HG03378 (cell line): ENCODE measurements at regions not wholly inside any gene's neighbourhood (a gene's known extent, or its start where the extent isn't known, plus 50 kb on each side); places are given as distances from the start of the nearest gene placed in this dataset.
"Not testable (repeated sequence)": the region's sequence is repeated elsewhere in the genome, so short reads cannot be mapped to it uniquely, and the experiment has no call there.

Experiments
- ATAC-seq: cut with Tn5 transposase; IDR thresholded peaks from one replicate; pipeline ENCODE4 v1.9.1; 2021; ENCODE audit warnings: mild to moderate bottlenecking, moderate library complexity; ENCODE audit not compliant: unreplicated experiment

DNA sequence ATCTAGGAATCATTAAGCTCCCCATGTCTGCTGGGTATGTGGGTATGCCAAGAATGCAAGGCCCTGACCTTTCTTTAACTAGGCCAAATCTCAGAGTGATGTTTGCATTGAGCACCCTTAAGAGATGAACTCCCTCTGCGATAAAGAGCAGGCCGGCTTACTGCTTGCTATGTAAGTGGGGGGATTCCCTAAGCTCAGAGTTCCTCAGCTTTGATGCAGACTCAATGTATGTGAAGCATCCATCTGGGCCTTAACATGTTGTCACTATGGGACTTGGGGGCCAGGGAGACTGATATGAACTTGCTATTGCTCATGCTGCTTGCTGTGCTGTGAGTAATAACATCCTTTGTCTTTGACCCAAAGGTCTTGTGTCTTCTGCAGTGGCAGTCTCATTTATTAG is 149.7 kb downstream of the C12orf75 start:
- ATAC-seq: no peak

DNA sequence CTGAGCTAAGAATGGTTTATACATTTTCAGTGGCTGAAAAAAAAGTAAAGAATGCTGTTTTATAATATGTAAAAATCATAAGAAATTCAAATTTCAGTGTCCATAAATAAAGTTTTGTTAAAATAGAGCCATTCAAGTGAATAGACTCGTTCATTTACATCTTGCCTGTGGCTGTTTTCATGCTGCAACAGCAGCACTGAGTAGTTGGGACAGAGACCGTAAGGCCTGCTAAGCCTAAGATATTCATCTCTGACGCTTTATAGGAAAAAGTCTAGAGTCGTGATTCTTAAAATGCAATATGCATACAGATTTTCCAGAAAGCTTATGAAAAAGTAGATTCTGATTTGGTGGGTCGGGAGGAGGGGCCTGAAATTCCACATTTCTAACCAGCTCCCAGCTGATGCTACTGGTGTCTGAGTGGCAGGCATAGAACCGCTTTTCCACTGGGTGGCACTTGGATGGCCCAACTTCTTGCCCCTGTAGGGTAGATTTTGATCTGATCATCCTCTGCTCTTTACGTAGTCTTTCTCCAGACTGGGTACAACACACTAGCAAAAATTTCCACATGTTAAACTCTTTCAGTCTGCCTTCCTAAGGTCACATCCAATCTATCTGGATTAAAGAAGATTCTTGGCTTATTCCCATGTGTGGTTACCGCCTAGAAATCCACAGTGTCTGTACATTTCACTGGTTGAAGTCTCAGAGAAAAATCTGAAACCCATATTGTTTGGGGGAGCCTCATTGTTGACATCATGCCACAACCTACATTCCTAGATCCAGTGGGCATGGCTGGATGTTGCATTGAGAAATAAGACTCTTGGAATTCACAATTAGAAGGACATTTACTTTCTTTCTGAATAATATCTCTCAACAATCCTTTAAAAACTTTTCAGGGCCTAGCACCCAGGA is 151.2 kb downstream of the C12orf75 start:
- ATAC-seq: no peak

DNA sequence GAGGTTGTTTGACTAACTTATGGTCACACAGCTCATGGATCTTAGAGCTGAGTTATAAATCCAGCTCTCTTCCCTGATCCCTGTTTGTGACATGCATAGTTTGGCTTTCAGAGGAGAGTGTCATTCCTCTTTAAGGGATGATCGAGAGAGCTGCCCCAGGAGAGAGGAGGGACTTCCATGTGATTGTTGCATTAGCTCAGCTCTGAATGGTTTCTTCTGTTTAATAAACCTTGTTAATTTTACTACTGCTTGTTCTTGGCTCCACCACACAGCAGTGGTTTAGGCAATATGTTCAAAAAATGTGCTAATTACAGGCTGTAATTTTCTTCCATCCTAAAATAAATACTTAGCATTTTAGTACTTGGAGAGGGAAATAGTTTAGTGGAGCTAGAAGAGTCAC is 152.5 kb downstream of the C12orf75 start:
- no peak for ATAC-seq

DNA sequence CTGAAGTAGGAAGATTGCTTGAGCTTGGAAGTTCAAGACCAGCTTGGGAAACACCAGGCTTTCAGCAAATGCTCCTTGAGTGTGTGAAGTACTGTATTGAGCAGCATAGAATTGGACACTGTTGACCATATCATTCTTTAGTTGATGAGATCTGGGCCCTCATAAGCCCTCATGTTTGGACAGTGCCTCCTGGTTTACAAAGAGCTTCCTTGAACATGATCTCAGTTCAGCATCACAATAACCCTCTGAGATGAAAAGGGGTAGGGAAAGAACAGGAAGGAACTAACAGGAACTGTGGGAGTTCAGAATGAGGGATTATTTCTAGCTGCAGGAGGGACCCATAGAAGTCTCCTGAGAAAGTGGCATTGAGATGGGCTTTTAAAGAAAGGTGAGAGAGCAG is 153.2 kb downstream of the C12orf75 start:
- ATAC-seq: no peak

DNA sequence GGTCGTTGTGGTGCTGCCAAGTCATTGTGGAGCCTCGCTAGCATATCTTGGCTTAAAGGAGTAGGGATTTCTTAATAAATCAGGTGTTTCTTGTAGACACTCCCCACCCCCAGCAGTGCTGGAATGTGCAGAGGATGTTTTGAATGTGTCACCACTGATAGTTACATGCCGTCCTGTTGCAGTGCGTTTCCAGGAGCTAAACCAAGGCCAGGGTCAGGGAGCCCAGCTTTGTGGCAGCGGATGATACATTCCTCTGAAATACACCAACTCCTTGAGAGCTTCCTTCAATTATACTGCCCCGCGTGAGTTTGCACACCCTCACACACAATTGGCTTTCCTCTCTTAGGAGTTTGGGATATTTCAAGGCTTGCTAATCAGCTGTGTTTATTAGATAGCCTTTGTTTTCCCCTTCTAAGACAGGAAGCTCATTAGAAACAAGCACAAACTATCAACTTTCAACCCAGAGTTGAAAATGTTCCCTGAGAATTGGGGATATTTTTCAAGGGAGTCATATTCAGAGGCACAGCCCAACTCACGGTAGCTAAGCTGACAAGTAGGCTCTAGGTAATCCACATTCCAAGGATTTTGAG is 154.9 kb downstream of the C12orf75 start:
- ATAC-seq: no peak

DNA sequence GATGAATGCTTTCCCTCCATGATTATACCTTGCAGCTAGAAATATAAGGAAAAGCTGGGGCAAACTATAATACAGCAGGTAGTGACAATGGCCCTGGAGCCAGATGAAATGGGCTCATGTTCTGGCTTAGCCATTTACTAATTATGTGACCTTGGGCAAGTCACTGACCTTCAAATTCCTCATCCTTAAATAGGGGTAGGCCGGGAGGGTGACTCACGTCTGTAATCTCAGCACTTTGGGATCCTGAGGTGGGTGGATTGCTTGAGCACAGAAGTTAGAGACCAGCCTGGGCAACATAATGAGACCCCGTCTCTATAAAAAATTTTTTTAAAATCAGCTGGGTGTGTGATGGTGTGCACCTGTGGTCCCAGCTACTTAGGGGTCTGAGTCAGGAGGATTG is 155.4 kb downstream of the C12orf75 start:
- ATAC-seq: no peak

DNA sequence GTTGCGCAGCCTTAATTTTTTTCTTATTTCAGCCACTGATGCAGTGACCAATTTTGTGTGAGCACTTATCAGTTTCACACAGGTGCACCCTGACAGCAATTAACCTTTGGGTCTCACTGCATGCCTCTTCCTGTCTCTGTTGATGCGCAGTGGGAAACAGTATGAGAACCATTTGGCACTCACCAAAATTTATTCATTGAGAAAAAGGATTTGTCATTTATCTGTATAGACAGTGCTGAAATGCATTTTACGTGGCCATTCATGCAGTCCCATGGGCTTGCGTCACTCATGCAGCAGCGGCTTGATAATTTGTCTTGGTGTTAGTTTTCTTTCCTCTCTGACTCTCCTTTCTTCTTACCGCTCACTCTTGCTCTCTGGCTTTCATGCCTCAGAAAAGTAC is 157.5 kb downstream of the C12orf75 start:
- ATAC-seq: no peak

DNA sequence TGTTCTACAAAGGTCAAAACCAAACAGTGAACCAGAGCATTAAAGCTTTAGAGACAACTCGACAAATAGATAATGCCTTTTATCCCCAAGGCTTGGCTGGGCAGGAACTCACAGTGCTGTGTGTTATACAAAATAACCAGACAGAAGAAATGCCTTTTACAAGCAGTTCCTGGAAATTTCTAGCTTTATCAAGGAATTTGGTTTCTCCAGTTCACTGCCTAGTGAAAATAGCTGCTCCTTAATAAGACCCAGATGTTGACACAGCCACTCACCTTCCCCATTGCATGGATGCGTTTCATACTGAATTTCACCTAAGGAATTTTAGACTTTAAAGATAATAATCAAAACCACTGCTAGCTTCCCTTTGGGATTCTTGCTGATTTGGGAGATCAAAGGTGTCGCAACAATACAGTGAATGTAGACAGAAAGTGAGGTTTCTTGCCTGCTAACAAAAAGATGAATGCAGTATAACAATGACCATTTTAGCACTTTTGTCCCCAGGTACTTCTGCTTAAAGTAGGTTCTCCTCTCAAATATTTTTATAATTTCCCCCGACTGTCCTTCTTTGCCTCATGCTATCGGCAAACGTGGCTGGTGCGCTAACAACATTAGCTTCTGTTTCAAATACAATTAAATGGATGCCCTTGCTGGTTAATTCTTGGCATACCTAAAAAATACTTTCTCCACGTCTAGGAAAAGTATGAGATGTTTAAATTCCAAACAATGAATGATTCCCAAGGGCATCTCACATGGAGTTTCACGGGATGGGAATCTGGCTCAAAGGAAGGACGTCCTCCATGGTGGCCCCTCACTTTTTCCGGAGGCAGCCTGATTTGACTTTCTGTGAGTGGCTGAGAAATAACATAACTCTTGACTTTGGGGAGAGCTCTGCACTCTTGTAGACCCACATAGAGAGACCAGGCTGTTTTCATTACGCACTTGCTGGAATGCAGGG is 162.4 kb downstream of the C12orf75 start:
- no peak for ATAC-seq

DNA sequence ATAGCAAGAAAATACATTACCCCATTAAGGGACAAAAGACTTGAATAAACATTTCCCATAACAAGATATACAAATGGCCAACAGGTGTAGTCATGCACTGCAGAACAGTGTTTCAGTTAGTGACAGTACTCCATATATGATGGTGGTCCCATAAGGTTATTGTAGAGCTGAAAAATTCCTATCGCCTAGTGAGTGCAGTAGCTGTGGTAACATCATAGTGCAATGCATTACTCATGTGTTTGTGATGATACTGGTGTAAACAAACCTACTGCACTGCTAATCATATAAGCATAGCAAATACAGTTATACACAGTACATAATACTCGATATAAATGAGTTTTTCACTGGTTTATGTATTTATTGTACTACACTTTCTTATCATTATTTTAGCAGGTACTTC is 168.7 kb downstream of the C12orf75 start:
- ATAC-seq: no peak

DNA sequence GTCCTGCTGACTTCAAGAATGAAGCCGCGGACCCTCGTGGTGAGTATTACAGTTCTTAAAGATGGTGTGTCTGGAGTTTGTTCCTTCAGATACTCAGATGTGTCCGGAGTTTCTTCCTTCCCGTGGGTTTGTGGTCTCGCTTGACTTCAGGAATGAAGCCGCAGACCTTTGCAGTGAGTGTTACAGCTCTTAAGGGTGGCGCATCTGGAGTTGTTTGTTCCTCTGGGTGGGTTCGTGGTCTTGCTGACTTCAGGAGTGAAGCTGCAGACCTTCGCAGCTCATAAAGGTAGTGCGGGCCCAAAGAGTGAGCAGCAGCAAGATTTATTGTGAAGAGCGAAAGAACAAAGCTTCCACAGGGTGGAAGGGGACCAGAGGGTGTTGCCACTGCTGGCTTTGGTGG is 170.2 kb downstream of the C12orf75 start:
- not testable (repeated sequence) for ATAC-seq

DNA sequence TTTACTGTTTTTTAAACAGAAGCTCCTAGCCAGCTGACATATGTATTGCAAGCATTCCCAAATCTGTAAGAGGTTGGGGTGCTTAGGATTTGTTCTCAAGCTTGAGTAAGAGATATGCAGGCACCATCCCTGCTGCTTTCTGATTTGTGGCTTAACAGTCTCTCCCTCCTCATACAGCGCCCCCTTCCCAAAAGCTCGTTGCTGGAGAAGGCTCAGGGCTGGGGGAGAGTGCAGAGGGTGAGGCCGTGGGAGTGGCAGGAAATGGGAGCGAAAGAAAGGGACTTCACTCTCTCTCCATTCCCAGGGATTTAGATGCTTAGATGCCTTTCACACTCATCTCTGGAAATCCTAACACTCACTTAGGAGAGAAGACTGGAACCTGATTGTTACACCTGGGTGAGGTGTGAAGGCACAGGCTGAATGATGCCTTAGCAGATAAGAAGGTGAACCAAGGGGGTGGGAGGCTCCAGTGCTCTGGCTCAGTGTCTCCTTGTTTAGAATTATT is 172.0 kb downstream of the C12orf75 start:
- ATAC-seq: no peak

DNA sequence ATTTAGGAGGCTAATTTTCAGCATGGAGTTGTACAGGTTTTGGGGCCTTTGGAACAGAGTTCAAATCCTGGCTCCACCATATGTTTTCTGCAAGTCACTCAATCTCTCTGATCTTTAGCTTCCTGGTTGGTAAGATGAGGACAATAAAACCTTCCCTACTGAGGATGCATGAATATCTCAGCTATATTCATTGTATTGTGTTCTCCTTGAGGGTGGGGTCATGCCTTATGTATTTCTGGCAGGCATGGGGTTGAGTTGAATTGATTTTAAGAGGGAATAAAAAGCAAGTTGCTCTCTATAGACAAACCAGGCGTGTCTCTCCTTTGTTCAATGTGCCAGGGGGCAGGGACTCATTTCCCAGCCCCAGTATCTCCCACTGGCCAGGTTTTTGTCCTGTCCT is 173.1 kb downstream of the C12orf75 start:
- ATAC-seq: no peak

DNA sequence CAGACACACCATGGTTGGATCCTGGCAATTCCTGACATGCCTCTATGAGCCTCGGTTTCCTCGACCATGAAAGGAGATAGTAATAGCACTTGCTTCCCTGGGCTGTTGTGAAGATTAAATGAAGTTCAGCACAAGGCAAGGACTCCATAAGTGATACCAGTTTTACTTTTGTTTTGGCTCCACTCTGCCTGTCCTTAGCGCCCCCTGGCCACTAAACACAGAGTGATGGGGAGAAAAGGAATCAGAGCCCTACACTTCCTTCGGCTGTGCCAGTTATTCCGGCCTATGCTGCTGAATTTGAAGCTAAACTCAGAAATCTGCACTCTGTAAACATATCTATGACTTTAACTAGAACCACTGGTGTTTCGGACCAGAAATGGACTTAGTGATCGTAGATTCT is 173.8 kb downstream of the C12orf75 start:
- no peak for ATAC-seq

DNA sequence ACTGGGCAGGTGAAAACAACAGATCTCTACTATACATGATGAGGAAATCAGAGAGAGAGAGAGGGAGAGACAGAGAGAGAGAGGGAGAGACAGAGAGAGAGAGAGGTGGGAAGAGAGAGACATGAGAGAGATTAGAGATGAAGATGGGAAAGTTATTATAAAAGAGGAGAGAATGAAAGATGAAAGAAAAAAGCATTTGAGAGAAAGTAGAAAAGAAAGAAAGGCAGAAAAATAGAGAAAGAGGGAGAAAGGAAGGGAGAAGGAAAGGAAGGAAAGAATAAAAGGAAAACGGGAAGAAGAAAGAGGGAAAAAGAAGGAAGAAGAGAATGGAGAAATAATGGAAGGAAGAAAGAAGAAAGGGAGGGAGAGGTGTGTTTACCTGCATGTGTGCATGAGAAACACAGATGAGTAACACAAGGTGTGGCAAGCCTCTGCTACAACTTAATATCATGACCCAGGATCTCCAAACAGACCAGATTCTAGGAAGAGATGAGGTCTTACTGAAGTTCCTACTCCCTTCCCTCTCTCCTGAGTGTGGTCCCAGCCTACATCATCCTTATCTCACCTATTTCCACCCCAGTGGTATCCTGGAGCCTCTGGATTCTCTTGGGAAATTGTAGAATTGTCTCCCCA is 176.3 kb downstream of the C12orf75 start:
- ATAC-seq: no peak

DNA sequence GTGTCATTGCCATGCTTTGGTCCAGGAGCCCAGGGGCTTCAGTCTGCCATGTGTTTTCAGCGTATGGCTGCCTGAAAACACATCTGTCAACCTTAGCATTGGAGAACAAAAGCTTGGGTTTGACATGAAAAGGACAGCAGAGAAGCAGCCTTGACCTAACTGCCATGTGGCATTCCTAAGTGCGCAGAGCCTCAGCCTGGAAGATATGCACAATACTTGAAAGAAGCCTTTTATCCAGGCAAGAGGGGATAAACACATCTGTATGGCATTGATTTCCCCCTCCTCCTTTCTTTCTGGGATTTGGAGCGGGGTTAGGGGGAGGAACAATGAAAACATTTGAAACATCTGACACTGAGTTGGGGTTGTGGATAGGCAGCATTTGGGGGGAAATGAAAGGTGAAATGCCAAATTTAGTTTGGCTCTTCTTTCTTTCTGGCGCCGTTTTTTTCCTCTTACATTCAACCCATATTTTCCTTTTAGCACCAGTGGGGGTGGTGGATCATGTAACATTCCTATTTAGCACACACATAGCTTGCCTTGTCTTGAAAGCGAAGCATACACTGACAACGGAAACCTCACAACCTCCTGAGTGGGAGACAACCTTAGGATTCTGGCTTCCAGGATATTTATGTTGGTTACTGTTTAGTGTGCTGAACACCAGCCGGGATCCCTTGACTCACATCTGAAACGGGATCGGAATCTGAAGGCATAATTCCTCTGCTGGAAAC is 177.0 kb downstream of the C12orf75 start:
- no peak for ATAC-seq

DNA sequence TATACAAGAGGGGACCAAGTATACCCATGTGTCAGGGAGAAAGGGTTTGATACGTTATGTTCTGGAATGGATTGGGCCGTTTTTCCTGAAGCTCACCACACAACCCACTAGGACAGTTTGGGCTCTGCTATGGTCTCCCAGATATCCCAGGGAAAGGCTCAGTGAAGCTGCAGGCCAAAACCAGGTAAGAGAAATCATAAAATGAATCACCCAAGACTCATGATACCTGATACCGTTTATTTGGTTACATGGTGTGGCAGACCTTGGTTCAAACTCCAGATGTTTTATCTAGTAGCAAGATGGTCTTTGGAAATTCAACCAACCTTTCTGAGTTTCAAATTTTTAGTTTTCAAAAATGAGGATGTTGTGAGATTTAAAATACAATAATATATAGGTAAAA is 177.6 kb downstream of the C12orf75 start:
- ATAC-seq: no peak

DNA sequence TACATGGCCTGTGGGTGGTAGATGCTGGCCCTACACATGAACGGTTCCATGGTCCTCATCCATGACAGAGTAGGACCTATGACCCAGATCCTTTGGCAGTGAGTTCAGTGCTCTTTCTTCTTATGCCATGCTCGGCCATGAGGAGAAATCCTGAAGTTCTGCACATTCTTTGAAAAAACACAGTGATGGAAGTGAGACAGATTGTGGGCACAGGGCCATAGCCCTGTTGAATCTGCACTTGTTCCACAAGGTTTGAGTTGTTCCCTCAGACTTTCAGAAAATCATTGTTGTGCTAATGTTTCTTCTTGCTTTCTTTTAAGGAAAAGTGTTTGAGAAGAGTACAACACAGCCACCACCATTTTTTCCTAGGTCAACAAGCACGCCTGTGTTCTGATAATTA is 180.0 kb downstream of the C12orf75 start:
- ATAC-seq: no peak

DNA sequence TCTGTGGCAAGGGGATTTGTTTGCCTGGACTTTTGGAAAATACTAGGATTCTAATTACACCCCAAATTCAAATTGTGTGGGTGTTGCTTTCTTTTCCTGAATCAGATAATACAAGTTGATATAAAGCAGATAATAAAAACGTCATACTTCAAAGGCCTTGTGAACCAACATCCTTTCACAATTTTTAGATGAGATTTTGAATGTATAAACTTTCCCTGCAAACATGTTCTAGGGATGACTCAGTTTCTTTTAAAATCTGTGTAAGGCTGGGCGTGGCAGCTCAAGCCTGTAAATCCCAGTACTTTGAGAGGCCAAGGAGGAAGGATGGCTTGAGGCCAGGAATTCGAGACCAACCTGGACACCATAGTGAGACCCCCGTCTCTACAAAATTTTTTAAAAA is 182.4 kb downstream of the C12orf75 start:
- ATAC-seq: not testable (repeated sequence)

DNA sequence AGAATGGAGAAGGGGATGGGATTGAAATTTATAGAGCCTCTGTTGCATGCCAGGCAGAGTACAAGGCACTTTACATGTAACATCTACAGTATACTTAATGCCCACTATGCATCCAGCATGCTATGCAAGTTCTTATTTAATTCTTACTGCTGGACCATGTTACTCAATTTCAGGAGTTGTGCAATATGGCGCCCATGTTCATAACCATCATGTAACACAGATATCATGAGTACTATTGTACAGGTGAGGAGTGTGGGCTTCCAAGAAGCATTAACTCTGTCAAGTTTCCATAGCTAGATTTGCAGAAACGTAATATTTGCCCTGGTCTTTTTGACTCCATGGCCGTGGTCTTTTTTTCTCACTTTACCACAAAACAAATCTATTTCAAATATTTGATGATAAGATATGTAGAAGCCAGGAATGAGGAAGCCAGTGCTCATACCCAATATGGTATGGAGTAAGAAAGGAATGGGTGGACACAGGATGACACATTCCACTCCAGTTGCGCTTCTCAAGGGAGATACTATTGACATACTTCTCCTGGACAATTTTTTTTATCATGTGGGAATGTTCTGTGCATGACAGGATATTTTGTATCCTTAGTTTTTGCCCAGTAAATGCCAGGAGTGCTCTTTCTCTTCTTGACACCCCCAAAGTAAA is 191.8 kb downstream of the C12orf75 start:
- no peak for ATAC-seq
